ENCODE measurements at regions not wholly inside any gene's neighbourhood (a gene's known extent, or its start where the extent isn't known, plus 50 kb on each side); places are given as distances from the start of the nearest gene placed in this dataset.

- no peaks in the 10 kb centered on the region for H3K9me3 ChIP-seq
- H3K36me3 ChIP-seq: no peaks in the 10 kb centered on the region
- H3K4me3 ChIP-seq: no peak overlapping the region
- DNase-seq (no peak), ATAC-seq (no peak)
- TF ChIP-seq CTCF (IDR thresholded peaks at IDR 0.05): no peak
- intact Hi-C loops (cut with DNase I): no loop called here
- no peaks in the 10 kb centered on the region for H3K27me3 ChIP-seq
- no peak overlapping the region for H3K27ac ChIP-seq
- no peaks in the 10 kb centered on the region for H3K4me1 ChIP-seq
These were observed 110.0 kb upstream of the EEA1 start for GRCh38 chr12:93039062-93039461.

GRCh38 chr12:93039930-93040329 lies 110.8 kb upstream of the EEA1 start:
- Histone ChIP-seq H3K4me3 (no peak overlapping the region), H3K9me3 (no peaks in the 10 kb centered on the region), H3K27me3 (no peaks in the 10 kb centered on the region), H3K27ac (no peak overlapping the region), H3K4me1 (no peaks in the 10 kb centered on the region), H3K36me3 (no peaks in the 10 kb centered on the region)
- no peak for DNase-seq
- intact Hi-C loops (cut with DNase I): no loop called here
- no peak for TF ChIP-seq CTCF (IDR thresholded peaks at IDR 0.05)
- no peak for ATAC-seq

- TF ChIP-seq CTCF (IDR thresholded peaks at IDR 0.05): no peak
- Histone ChIP-seq H3K4me3 (no peak overlapping the region), H3K4me1 (no peaks in the 10 kb centered on the region), H3K27ac (no peak overlapping the region), H3K9me3 (no peaks in the 10 kb centered on the region), H3K27me3 (no peaks in the 10 kb centered on the region), H3K36me3 (no peaks in the 10 kb centered on the region)
- intact Hi-C loops (cut with DNase I): no loop called here
- DNase-seq (no peak), ATAC-seq (no peak)
These were observed 111.3 kb upstream of the EEA1 start for GRCh38 chr12:93040367-93040766.

GRCh38 chr12:93041416-93041815 lies 112.3 kb upstream of the EEA1 start:
- Histone ChIP-seq H3K27ac (no peak overlapping the region), H3K4me3 (no peak overlapping the region), H3K27me3 (no peaks in the 10 kb centered on the region), H3K9me3 (no peaks in the 10 kb centered on the region), H3K4me1 (no peaks in the 10 kb centered on the region), H3K36me3 (no peaks in the 10 kb centered on the region)
- DNase-seq (no peak), ATAC-seq (no peak)
- TF ChIP-seq CTCF (IDR thresholded peaks at IDR 0.05): no peak
- intact Hi-C loops (cut with DNase I): no loop called here

- intact Hi-C loops (cut with DNase I): no loop called here
- Histone ChIP-seq H3K9me3 (no peaks in the 10 kb centered on the region), H3K27me3 (no peaks in the 10 kb centered on the region), H3K4me1 (no peaks in the 10 kb centered on the region), H3K4me3 (no peak overlapping the region), H3K27ac (no peak overlapping the region), H3K36me3 (no peaks in the 10 kb centered on the region)
- no peak for DNase-seq
- ATAC-seq: no peak
- TF ChIP-seq CTCF (IDR thresholded peaks at IDR 0.05): no peak
These were observed 113.2 kb upstream of the EEA1 start for GRCh38 chr12:93042283-93042682.

Data from left lung (tissue), 4 donors.